Heart right ventricle (tissue), 16 donors: ENCODE measurements at regions not wholly inside any gene's neighbourhood (a gene's known extent, or its start where the extent isn't known, plus 50 kb on each side); places are given as distances from the start of the nearest gene placed in this dataset.

ENCODE experiments used
- ATAC-seq, 8 donors: fragments of 200-7000 bp; cut with Tn5 transposase; one replicate each; pipeline ENCODE4 v1.9.1; 2020; ENCODE audit warnings: mild to moderate bottlenecking in 8 of 8, moderate library complexity in 8 of 8, moderate number of reproducible peaks in 1 of 8
- DNase-seq, 2 donors: peaks; one replicate each; pipeline ENCODE4 v3.0.0-alpha.2; 2020
- H3K27ac ChIP-seq, 10 donors: fragments of 200-600 bp; sonication (generic) in 2 of 10; one replicate each; pipeline versions ENCODE4 v1.5.0 to v1.8.0; 2020 to 2022; ENCODE audit warnings: mild to moderate bottlenecking in 3 of 10
- H3K27me3 ChIP-seq, 7 donors: fragments of 200-600 bp; one replicate each; pipeline ENCODE4 v1.8.0; 2021 to 2022; ENCODE audit warnings: mild to moderate bottlenecking in 2 of 7
- H3K36me3 ChIP-seq, 9 donors: fragments of 200-600 bp; sonication (generic) in 1 of 9; one replicate each; pipeline versions ENCODE4 v1.5.0 to v1.8.0; 2020 to 2022; ENCODE audit warnings: mild to moderate bottlenecking in 2 of 9
- H3K4me1 ChIP-seq, 9 donors: fragments of 200-600 bp; sonication (generic) in 1 of 9; one replicate each; pipeline versions ENCODE4 v1.5.0 to v1.8.0; 2020 to 2022; ENCODE audit warnings: mild to moderate bottlenecking in 4 of 9
- H3K4me3 ChIP-seq, 10 donors: fragments of 200-600 bp; sonication (generic) in 2 of 10; one replicate each; pipeline versions ENCODE4 v1.5.0 to v1.8.0; 2020 to 2022; ENCODE audit warnings: mild to moderate bottlenecking in 7 of 10, moderate library complexity in 2 of 10
- H3K9me3 ChIP-seq, 11 donors: fragments of 200-600 bp in 10 of 11; sonication (generic) in 2 of 11; one replicate each; pipeline versions ENCODE4 v1.5.0 to v1.8.0; 2013 to 2022; ENCODE audit warnings: mild to moderate bottlenecking in 2 of 11, control low read depth in 1 of 11, moderate library complexity in 1 of 11
- whole genome bisulfite sequencing, 2 donors: extraction: QIAGEN DNeasy Blood & Tissue Kit; methylation state at CpG; one replicate each; pipeline ENCODE4 v1.1.7; 2013; ENCODE audit warnings: inconsistent platforms in 1 of 2; 5-methylcytosine and 5-hydroxymethylcytosine counted together
- intact Hi-C, 10 donors: fragments of 100-400 bp; cut with DNase I; formaldehyde crosslinking; loops; one replicate each; pipeline versions ENCODE4 v1.11.1 to v1.14.2; 2022
- TF ChIP-seq, protein P1 (sequence below), 9 donors: fragments of 200-600 bp; sonication (generic) in 2 of 9; IDR thresholded peaks; one replicate each; pipeline versions ENCODE4 v1.5.0 to v1.8.0; 2021 to 2022; ENCODE audit warnings: antibody characterized with exemption in 9 of 9, mild to moderate bottlenecking in 5 of 9, moderate library complexity in 1 of 9
- donor health status: Arrhythmogenic right ventricular cardiomyopathy.
- donor health status: ischemic (EF 13 %, LVEDD 7.1; RV severe dilation, severe dysfunction).
- donor health status: healthy with polysubstance abuse.
- donor health status: DM: no; HTN: yes; CAD: no.
- donor health status: DM: no; HTN: no; CAD: no.
- donor health status: ischemic (EF 25% LVEDD 6.9; RV normal size, moderate dysfunction).
- donor health status: ischemic (EF 25% LVEDD 5.7; RV mildly dilated, moderate dysfunction).
- donor health status: healthy.
- donor health status: DM: yes; HTN: yes; CAD: no.
- donor health status: Ischemic cardiomyopathy.
- donor health status: ischemic (EF 35%, LVEDD 5.7; RV mildly dilated, moderate dysfunction).
- donor health status: nonischemic (EF 11% LVEDD 7.7; RV severe dilation, severe dysfunction).
- donor health status: DM: yes; HTN: yes; CAD: no.
- donor health status: PGD.
- donor health status: ischemic (EF 29% LVEDD 5.4; RV normal size, mild dysfunction).
- donor health status: nonischemic (EF 23%, LVEDD 6.1; RV moderate dilation, normal function).

DNA sequence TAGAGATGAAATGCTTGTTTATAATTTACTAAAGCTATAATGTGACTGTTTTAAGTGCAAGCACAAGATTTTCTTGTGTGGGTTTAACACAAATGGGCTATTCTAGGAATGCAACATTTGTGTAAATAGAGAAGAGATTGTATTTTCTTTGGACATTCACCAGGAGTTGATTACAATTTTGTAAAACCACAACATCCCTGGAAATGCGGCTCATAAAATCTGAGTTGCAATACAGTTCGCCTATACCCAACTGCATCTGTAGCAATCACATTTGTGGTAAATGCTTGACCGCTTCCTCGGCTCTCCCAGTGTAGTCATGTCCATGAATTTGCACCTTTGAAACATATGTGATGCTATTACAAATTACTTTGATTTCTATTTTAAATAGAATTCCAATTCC is 348.7 kb upstream of the CDH20 start:
- Histone ChIP-seq H3K4me1 (peaks cover 0 to 4% (median 0%) of the 10 kb centered on the region in 9 donors), H3K36me3 (no peaks in the 10 kb centered on the region), H3K27ac (no peak overlapping the region), H3K4me3 (no peak overlapping the region), H3K9me3 (no peaks in the 10 kb centered on the region), H3K27me3 (no peaks in the 10 kb centered on the region)
- 92 to 97% methylated on average over 4 of the region's 4 CpGs for WGBS, 2 donors
- TF ChIP-seq, protein P1, sequence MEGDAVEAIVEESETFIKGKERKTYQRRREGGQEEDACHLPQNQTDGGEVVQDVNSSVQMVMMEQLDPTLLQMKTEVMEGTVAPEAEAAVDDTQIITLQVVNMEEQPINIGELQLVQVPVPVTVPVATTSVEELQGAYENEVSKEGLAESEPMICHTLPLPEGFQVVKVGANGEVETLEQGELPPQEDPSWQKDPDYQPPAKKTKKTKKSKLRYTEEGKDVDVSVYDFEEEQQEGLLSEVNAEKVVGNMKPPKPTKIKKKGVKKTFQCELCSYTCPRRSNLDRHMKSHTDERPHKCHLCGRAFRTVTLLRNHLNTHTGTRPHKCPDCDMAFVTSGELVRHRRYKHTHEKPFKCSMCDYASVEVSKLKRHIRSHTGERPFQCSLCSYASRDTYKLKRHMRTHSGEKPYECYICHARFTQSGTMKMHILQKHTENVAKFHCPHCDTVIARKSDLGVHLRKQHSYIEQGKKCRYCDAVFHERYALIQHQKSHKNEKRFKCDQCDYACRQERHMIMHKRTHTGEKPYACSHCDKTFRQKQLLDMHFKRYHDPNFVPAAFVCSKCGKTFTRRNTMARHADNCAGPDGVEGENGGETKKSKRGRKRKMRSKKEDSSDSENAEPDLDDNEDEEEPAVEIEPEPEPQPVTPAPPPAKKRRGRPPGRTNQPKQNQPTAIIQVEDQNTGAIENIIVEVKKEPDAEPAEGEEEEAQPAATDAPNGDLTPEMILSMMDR (IDR thresholded peaks at IDR 0.05): no peak
- ATAC-seq (no peak), DNase-seq (no peak)
- intact Hi-C loops: no loop called here

DNA sequence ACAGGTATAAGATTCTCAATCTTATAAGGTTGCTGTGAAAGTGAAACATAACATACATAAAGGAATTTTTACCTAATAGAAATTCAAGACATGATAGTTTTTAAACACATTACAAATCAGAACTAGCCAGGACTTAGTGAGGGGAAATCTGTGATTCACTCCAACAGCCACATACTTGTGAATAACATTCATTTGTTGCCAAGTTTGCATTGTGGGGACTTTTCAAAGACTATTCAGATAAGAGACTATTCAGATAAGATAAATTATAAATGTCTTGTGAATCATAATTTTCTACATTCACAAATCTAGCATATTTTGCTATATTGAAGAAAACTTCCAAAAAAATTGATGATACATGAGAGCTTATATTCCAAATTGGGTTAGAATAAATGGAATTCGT is 345.3 kb upstream of the CDH20 start:
- H3K27ac ChIP-seq: no peak overlapping the region
- H3K27me3 ChIP-seq: no peaks in the 10 kb centered on the region
- H3K36me3 ChIP-seq: no peaks in the 10 kb centered on the region
- no peaks in the 10 kb centered on the region for H3K4me1 ChIP-seq
- TF ChIP-seq, protein P1 (IDR thresholded peaks at IDR 0.05): no peak
- WGBS, 2 donors: 72 to 77% methylated on average over 1 of the region's 1 CpG
- peaks cover 0 to 5% (median 0%) of the 10 kb centered on the region in 11 donors for H3K9me3 ChIP-seq
- ATAC-seq (no peak), DNase-seq (no peak)
- intact Hi-C loops: no loop called here
- no peak overlapping the region for H3K4me3 ChIP-seq

DNA sequence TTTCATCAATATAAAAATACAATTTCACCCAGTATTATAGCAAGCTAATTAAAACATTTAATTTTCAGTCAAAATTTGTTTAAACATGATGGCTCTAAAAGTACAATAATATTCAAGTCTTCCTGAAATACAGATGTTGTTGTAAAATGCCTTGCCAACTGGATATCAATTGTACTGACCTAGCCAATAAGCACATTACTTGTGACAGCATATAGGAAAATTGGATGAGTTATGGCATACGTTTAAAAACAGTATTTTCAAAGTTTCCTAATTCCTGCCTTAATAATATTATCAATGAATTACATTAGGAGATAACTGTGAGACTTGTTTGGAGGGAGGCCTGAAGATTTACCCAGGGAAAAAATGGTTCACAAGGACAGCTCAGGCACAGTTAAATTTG is 336.9 kb upstream of the CDH20 start:
- no peak overlapping the region for H3K4me3 ChIP-seq
- H3K36me3 ChIP-seq: no peaks in the 10 kb centered on the region
- no peaks in the 10 kb centered on the region for H3K27me3 ChIP-seq
- TF ChIP-seq, protein P1 (IDR thresholded peaks at IDR 0.05): no peak
- ATAC-seq: no peak
- intact Hi-C loops: no loop called here
- H3K27ac ChIP-seq: no peak overlapping the region
- no peaks in the 10 kb centered on the region for H3K4me1 ChIP-seq
- 55 to 58% methylated on average over 1 of the region's 1 CpG for WGBS, 2 donors
- peaks cover 0 to 15% (median 0%) of the 10 kb centered on the region in 11 donors for H3K9me3 ChIP-seq
- no peak for DNase-seq

DNA sequence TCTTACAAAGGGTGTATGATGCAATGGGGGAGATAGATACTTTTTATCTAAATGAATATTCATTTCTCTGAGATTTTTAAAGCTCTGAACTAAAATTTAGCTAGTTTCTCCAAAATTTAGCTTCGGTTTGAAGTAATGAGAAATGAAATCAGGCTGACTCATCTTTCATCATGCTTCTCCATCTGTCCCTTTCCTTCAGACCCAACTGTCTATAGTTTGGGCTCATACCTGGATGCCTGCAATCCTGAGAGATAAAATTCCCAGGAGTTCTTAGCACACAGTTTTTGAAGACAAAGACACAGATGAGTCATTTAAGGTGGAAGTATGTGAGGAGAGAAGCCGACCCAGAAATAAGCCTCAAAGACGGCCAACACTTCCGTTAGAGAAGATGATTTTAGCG is 336.4 kb upstream of the CDH20 start:
- Histone ChIP-seq H3K4me1 (no peaks in the 10 kb centered on the region), H3K27me3 (no peaks in the 10 kb centered on the region), H3K27ac (no peak overlapping the region), H3K4me3 (no peak overlapping the region), H3K9me3 (peaks cover 0 to 13% (median 0%) of the 10 kb centered on the region in 11 donors), H3K36me3 (no peaks in the 10 kb centered on the region)
- TF ChIP-seq, protein P1 (IDR thresholded peaks at IDR 0.05): no peak
- intact Hi-C loops: no loop called here
- WGBS, 2 donors: 88 to 89% methylated on average over 5 of the region's 5 CpGs
- no peak for DNase-seq
- no peak for ATAC-seq
